Lower lobe of right lung (tissue), 2 donors: ENCODE measurements at regions not wholly inside any gene's neighbourhood (a gene's known extent, or its start where the extent isn't known, plus 50 kb on each side); places are given as distances from the start of the nearest gene placed in this dataset.
A peak's percentile ranks its signal among the peaks of the same experiment; 100 is the strongest.

ENCODE experiments used
- ATAC-seq, 2 donors: fragments of 200-7000 bp; cut with Tn5 transposase; one replicate each; pipeline ENCODE4 v1.9.1; 2020 to 2022; ENCODE audit warnings: mild to moderate bottlenecking in 2 of 2, moderate library complexity in 2 of 2
- DNase-seq: peaks from one replicate; pipeline ENCODE4 v3.0.0-alpha.2; 2020
- H3K27ac ChIP-seq: fragments of 200-600 bp; one replicate; pipeline ENCODE4 v1.8.0; 2022
- H3K27me3 ChIP-seq: fragments of 200-600 bp; one replicate; pipeline ENCODE4 v1.8.0; 2022; ENCODE audit warnings: low read depth
- H3K36me3 ChIP-seq: fragments of 200-600 bp; one replicate; pipeline ENCODE4 v1.8.0; 2022; ENCODE audit warnings: mild to moderate bottlenecking
- H3K4me1 ChIP-seq: fragments of 200-600 bp; one replicate; pipeline ENCODE4 v1.8.0; 2022
- H3K4me3 ChIP-seq: fragments of 200-600 bp; one replicate; pipeline ENCODE4 v1.8.0; 2022; ENCODE audit warnings: mild to moderate bottlenecking
- H3K9me3 ChIP-seq: fragments of 200-600 bp; one replicate; pipeline ENCODE4 v1.8.0; 2022
- CTCF ChIP-seq: fragments of 200-600 bp; IDR thresholded peaks from one replicate; pipeline ENCODE4 v1.8.0; 2022; ENCODE audit warnings: antibody characterized with exemption, mild to moderate bottlenecking
- intact Hi-C: fragments of 100-400 bp; cut with DNase I; formaldehyde crosslinking; loops from one replicate; pipeline ENCODE4 v1.11.0; 2022
- donor health status: DM: no; HTN: yes; CAD: no; lungs with severe emphysema.

- H3K27ac ChIP-seq: no peak overlapping the region
- H3K27me3 ChIP-seq: no peaks in the 10 kb centered on the region
- intact Hi-C loops: no loop called here
- H3K9me3 ChIP-seq: no peaks in the 10 kb centered on the region
- no peak for TF ChIP-seq CTCF
- no peak overlapping the region for H3K4me3 ChIP-seq
- DNase-seq: no peak
- peak in 1 of 2 donors; percentile 33 for ATAC-seq
- no peaks in the 10 kb centered on the region for H3K4me1 ChIP-seq
- H3K36me3 ChIP-seq: no peaks in the 10 kb centered on the region
These were observed 127.3 kb upstream of the NT5E start for GRCh38 chr6:85322446-85323105.

- no peaks in the 10 kb centered on the region for H3K36me3 ChIP-seq
- H3K9me3 ChIP-seq: no peaks in the 10 kb centered on the region
- H3K4me3 ChIP-seq: no peak overlapping the region
- peak; percentile 52 to 75 for ATAC-seq
- no peak for DNase-seq
- no peak for TF ChIP-seq CTCF
- intact Hi-C loops: no loop called here
- H3K27ac ChIP-seq: no peak overlapping the region
- no peaks in the 10 kb centered on the region for H3K4me1 ChIP-seq
- no peaks in the 10 kb centered on the region for H3K27me3 ChIP-seq
These were observed 128.0 kb upstream of the NT5E start for GRCh38 chr6:85321906-85322305.

GRCh38 chr6:85314586-85314985 lies 135.3 kb upstream of the NT5E start:
- H3K4me1 ChIP-seq: no peaks in the 10 kb centered on the region
- H3K27me3 ChIP-seq: no peaks in the 10 kb centered on the region
- no peak overlapping the region for H3K27ac ChIP-seq
- no peak overlapping the region for H3K4me3 ChIP-seq
- no peaks in the 10 kb centered on the region for H3K36me3 ChIP-seq
- intact Hi-C loops: no loop called here
- ATAC-seq (no peak), DNase-seq (no peak)
- no peak for TF ChIP-seq CTCF
- H3K9me3 ChIP-seq: no peaks in the 10 kb centered on the region

- intact Hi-C loops: no loop called here
- Histone ChIP-seq H3K27ac (no peak overlapping the region), H3K36me3 (no peaks in the 10 kb centered on the region), H3K9me3 (no peaks in the 10 kb centered on the region), H3K4me1 (no peaks in the 10 kb centered on the region), H3K27me3 (no peaks in the 10 kb centered on the region), H3K4me3 (no peak overlapping the region)
- DNase-seq (no peak), ATAC-seq (no peak)
- no peak for TF ChIP-seq CTCF
These were observed 149.3 kb upstream of the NT5E start for GRCh38 chr6:85300581-85300980.

GRCh38 chr6:85298553-85298952 lies 151.3 kb upstream of the NT5E start:
- ATAC-seq: no peak
- Histone ChIP-seq H3K9me3 (no peaks in the 10 kb centered on the region), H3K27ac (no peak overlapping the region), H3K4me3 (no peak overlapping the region), H3K36me3 (no peaks in the 10 kb centered on the region), H3K4me1 (no peaks in the 10 kb centered on the region), H3K27me3 (no peaks in the 10 kb centered on the region)
- no peak for TF ChIP-seq CTCF
- no peak for DNase-seq
- intact Hi-C loops: no loop called here
